H1 (cell line): ENCODE measurements at regions not wholly inside any gene's neighbourhood (a gene's known extent, or its start where the extent isn't known, plus 50 kb on each side); places are given as distances from the start of the nearest gene placed in this dataset.

Source experiments
- CTCF ChIA-PET: fragments of 300-600 bp; sonication (Branson Sonifier 250); formaldehyde crosslinking; loops from one replicate; lab custom pipeline; 2021; ENCODE audit not compliant: partially characterized antibody; lab: Charles Lee
- POLR2A ChIA-PET: fragments of 300-600 bp; sonication (Branson Sonifier 250); formaldehyde crosslinking; loops from one replicate; lab custom pipeline; 2021; ENCODE audit warnings: inconsistent platforms; ENCODE audit not compliant: partially characterized antibody; lab: Charles Lee
- DNase-seq, 2 experiments: peaks; one replicate each; pipeline versions ENCODE4 v3.0.0 to v3.0.0-alpha.2; 2010 to 2022; ENCODE audit warnings: low spot score in 2 of 2, low read depth in 1 of 2, mixed read lengths in 1 of 2
- FAIRE-seq: peaks from 2 replicates; lab custom pipeline; 2011; peaks lifted over from hg19 to GRCh38; lab: Jason Lieb, UNC
- H2AFZ ChIP-seq: 2 replicates; pipeline ENCODE4 v1.8.1; 2012; ENCODE audit warnings: low read length, inconsistent platforms
- H2AK5ac ChIP-seq: 2 replicates; pipeline ENCODE4 v1.6.1; 2013; ENCODE audit warnings: low read depth, low read length
- H2BK120ac ChIP-seq: replicated peaks from 2 replicates; pipeline ENCODE3; 2013; ENCODE audit warnings: low read depth, low read length, inconsistent platforms
- H2BK12ac ChIP-seq: 2 replicates; pipeline ENCODE4 v1.6.1; 2013; ENCODE audit warnings: low read depth, low read length
- H2BK15ac ChIP-seq: 2 replicates; pipeline ENCODE4 v1.6.1; 2013; ENCODE audit warnings: low read length
- H2BK20ac ChIP-seq: 2 replicates; pipeline ENCODE4 v1.6.1; 2013; ENCODE audit warnings: low read length
- H2BK5ac ChIP-seq: 2 replicates; pipeline ENCODE4 v1.6.1; 2013; ENCODE audit warnings: low read depth, low read length
- H3K14ac ChIP-seq: 2 replicates; pipeline ENCODE4 v1.6.1; 2013; ENCODE audit warnings: inconsistent platforms; ENCODE audit not compliant: insufficient read length
- H3K18ac ChIP-seq: 2 replicates; pipeline ENCODE4 v1.6.1; 2013; ENCODE audit warnings: low read length; ENCODE audit errors: extremely low read depth
- H3K23ac ChIP-seq: 2 replicates; pipeline ENCODE4 v1.6.1; 2013; ENCODE audit warnings: inconsistent platforms; ENCODE audit not compliant: insufficient read length
- H3K23me2 ChIP-seq: 2 replicates; pipeline ENCODE4 v1.6.1; 2013; ENCODE audit warnings: low read depth, low read length
- H3K27ac ChIP-seq: 2 replicates; pipeline ENCODE4 v1.6.1; 2011; ENCODE audit warnings: low read depth, low read length, inconsistent platforms
- H3K27me3 ChIP-seq, 4 experiments: replicated peaks in 1 of 4; 1 replicate in 1 of 4; 2 replicates in 3 of 4; pipeline versions ENCODE4 v1.6.1 to v1.8.1; 2011 to 2013; ENCODE audit warnings: low read length in 3 of 4, mild to moderate bottlenecking in 3 of 4, inconsistent platforms in 2 of 4, mixed read lengths in 2 of 4, moderate library complexity in 1 of 4; ENCODE audit not compliant: control insufficient read depth in 3 of 4, insufficient read depth in 3 of 4; ENCODE audit errors: extremely low read depth in 1 of 4
- H3K36me3 ChIP-seq, 4 experiments: 2 replicates each; pipeline versions ENCODE4 v1.6.1 to v1.8.1; 2011 to 2013; ENCODE audit warnings: mild to moderate bottlenecking in 4 of 4, low read length in 3 of 4, moderate library complexity in 2 of 4, control low read depth in 1 of 4, inconsistent platforms in 1 of 4; ENCODE audit not compliant: insufficient read depth in 4 of 4, control insufficient read depth in 2 of 4
- H3K4ac ChIP-seq: replicated peaks from 2 replicates; pipeline ENCODE3; 2013; ENCODE audit warnings: low read length, low read depth, mixed read lengths, inconsistent platforms; ENCODE audit not compliant: insufficient read length
- H3K4me1 ChIP-seq, 4 experiments: replicated peaks in 1 of 4; 1 replicate in 1 of 4; 2 replicates in 3 of 4; pipeline versions ENCODE4 v1.6.1 to v1.8.1; 2011 to 2013; ENCODE audit warnings: low read length in 3 of 4, inconsistent platforms in 2 of 4, mixed read lengths in 1 of 4; ENCODE audit not compliant: insufficient read depth in 4 of 4, control insufficient read depth in 3 of 4
- H3K4me2 ChIP-seq, 2 experiments: 2 replicates each; pipeline versions ENCODE4 v1.6.1 to v1.8.1; 2011 to 2013; ENCODE audit warnings: low read depth in 2 of 2, low read length in 2 of 2, control low read depth in 1 of 2, inconsistent platforms in 1 of 2, mild to moderate bottlenecking in 1 of 2; ENCODE audit not compliant: insufficient read depth in 1 of 2
- H3K4me3 ChIP-seq, 4 experiments: fragments of 200-600, 300-600 bp in 1 of 4; sonication (generic), shearing (Covaris generic), sonication (Bioruptor Twin) in 1 of 4; 2 replicates each; pipeline versions ENCODE4 v1.5.1 to v1.8.1; 2011 to 2016; ENCODE audit warnings: low read length in 4 of 4, low read depth in 3 of 4, control low read depth in 2 of 4, inconsistent platforms in 2 of 4, mild to moderate bottlenecking in 2 of 4, mixed read lengths in 1 of 4, moderate library complexity in 1 of 4; ENCODE audit not compliant: insufficient read depth in 2 of 4; ENCODE audit errors: extremely low read depth in 1 of 4
- H3K56ac ChIP-seq: replicated peaks from 2 replicates; pipeline ENCODE3; 2013; ENCODE audit warnings: low read depth, mild to moderate bottlenecking, mixed read lengths, low read length, inconsistent platforms; ENCODE audit not compliant: insufficient read length
- H3K79me1 ChIP-seq: 2 replicates; pipeline ENCODE4 v1.6.1; 2013; ENCODE audit warnings: low read depth, low read length, control low read depth
- H3K79me2 ChIP-seq, 2 experiments: 2 replicates each; pipeline versions ENCODE4 v1.6.1 to v1.8.1; 2012 to 2013; ENCODE audit warnings: low read length in 2 of 2, mild to moderate bottlenecking in 2 of 2, inconsistent platforms in 1 of 2; ENCODE audit not compliant: insufficient read depth in 2 of 2, control insufficient read depth in 1 of 2
- H3K9ac ChIP-seq, 4 experiments: replicated peaks in 1 of 4; 1 replicate in 1 of 4; 2 replicates in 3 of 4; pipeline versions ENCODE4 v1.6.1 to v1.8.1; 2011 to 2013; ENCODE audit warnings: low read depth in 3 of 4, low read length in 3 of 4, control low read depth in 2 of 4, mild to moderate bottlenecking in 2 of 4, moderate library complexity in 2 of 4, inconsistent platforms in 1 of 4; ENCODE audit errors: extremely low read depth in 1 of 4
- H3K9me3 ChIP-seq, 2 experiments: 2 replicates each; pipeline versions ENCODE4 v1.6.1 to v1.8.1; 2012 to 2013; ENCODE audit warnings: mild to moderate bottlenecking in 2 of 2, moderate library complexity in 2 of 2, control low read depth in 1 of 2, inconsistent platforms in 1 of 2, low read depth in 1 of 2, low read length in 1 of 2, mixed read lengths in 1 of 2; ENCODE audit not compliant: insufficient read depth in 2 of 2
- H4K20me1 ChIP-seq, 2 experiments: replicated peaks in 1 of 2; 2 replicates each; pipeline versions ENCODE3 to v1.8.1; 2011 to 2013; ENCODE audit warnings: inconsistent platforms in 2 of 2, low read length in 2 of 2, mild to moderate bottlenecking in 1 of 2; ENCODE audit not compliant: insufficient read depth in 2 of 2, control insufficient read depth in 1 of 2
- H4K5ac ChIP-seq: 2 replicates; pipeline ENCODE4 v1.6.1; 2013; ENCODE audit warnings: low read length, low read depth, mixed read lengths, inconsistent platforms; ENCODE audit not compliant: insufficient read length
- H4K8ac ChIP-seq: 2 replicates; pipeline ENCODE4 v1.8.0; 2013; ENCODE audit warnings: mild to moderate bottlenecking, moderate library complexity, low read length, inconsistent platforms; ENCODE audit not compliant: insufficient read depth; ENCODE audit errors: extremely low read depth
- H4K91ac ChIP-seq: replicated peaks from 2 replicates; pipeline ENCODE3; 2013; ENCODE audit warnings: low read length, mixed read lengths, inconsistent platforms; ENCODE audit not compliant: insufficient read length
- GABPA ChIP-seq: IDR thresholded peaks from 2 replicates; pipeline ENCODE4 v1.6.1; 2011; ENCODE audit warnings: mild to moderate bottlenecking, low read length, moderate library complexity, borderline replicate concordance; ENCODE audit not compliant: insufficient read depth
- TEAD4 ChIP-seq: IDR thresholded peaks from 2 replicates; pipeline ENCODE4 v1.6.1; 2012; ENCODE audit warnings: low read depth, low read length, inconsistent platforms, mixed read lengths

GRCh38 chr6:140718021-140718420 lies 1343.6 kb upstream of the CITED2 start:
- Histone ChIP-seq H3K56ac (no peak overlapping the region), H3K4me3 (no peak overlapping the region), H3K79me1 (no peaks in the 10 kb centered on the region), H4K5ac (no peak overlapping the region), H3K27me3 (no peaks in the 10 kb centered on the region), H2BK12ac (no peak overlapping the region), H4K20me1 (no peaks in the 10 kb centered on the region), H2BK5ac (no peak overlapping the region), H3K23ac (no peak overlapping the region), H2BK20ac (no peak overlapping the region), H3K27ac (no peak overlapping the region), H2AFZ (0 out of 2 replicates have a peak overlapping the region, but pooled peaks have one; percentile 22), H3K18ac (no peak overlapping the region), H3K4me1 (no peaks in the 10 kb centered on the region), H3K14ac (no peak overlapping the region), H4K91ac (no peak overlapping the region), H3K9ac (no peak overlapping the region), H2BK15ac (no peak overlapping the region), H3K79me2 (no peaks in the 10 kb centered on the region), H3K4ac (no peak overlapping the region), H3K36me3 (no peaks in the 10 kb centered on the region), H2AK5ac (no peak overlapping the region), H3K9me3 (no peaks in the 10 kb centered on the region; a peak in 1 of 4 replicates), H3K23me2 (no peaks in the 10 kb centered on the region), H4K8ac (no peak overlapping the region), H2BK120ac (no peak overlapping the region), H3K4me2 (no peak overlapping the region)
- DNase-seq (no peak), FAIRE-seq (no peak)
- no peak for TF ChIP-seq TEAD4
- no peak for TF ChIP-seq GABPA
- ChIA-PET POLR2A (no interaction called here), CTCF (no interaction called here)
